NCI-H2081 treated with DMSO at 0.1 percent for 48 hours (cell line): ENCODE measurements at regions not wholly inside any gene's neighbourhood (a gene's known extent, or its start where the extent isn't known, plus 50 kb on each side); places are given as distances from the start of the nearest gene placed in this dataset.

Source experiments
- DNase-seq: peaks from one replicate; lab custom pipeline; 2025; lab: John Stamatoyannopoulos, UW

- DNase-seq: no peak
Observed at GRCh38 chr3:62981962-62982361, 106.7 kb upstream of the CADPS start.

GRCh38 chr3:62982795-62983455 is 107.7 kb upstream of the CADPS start:
- no peak for DNase-seq

- DNase-seq: no peak
Observed at GRCh38 chr3:62986061-62986460, 110.8 kb upstream of the CADPS start.

DNA sequence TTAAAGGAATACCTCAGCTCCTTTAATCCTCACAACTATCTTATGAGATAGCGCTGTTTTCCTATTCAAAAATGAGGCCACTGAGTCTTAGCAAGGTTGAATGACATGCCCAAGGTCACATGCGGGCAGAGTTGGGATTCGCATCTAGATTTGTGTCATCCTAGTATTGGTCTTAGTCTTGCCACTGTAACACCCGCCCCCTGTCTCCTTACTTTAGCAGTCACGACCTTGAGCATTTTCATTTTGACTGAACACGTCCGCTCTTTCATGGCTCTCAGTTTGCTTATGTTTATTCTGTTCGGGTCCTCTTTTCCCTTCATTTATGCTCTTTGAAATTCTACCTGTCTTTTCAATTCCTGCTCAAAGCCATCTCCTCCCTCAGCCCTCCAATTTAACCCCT is 112.5 kb upstream of the CADPS start:
- no peak for DNase-seq

- DNase-seq: no peak
Observed at GRCh38 chr3:62990704-62991413, 115.6 kb upstream of the CADPS start.

DNA sequence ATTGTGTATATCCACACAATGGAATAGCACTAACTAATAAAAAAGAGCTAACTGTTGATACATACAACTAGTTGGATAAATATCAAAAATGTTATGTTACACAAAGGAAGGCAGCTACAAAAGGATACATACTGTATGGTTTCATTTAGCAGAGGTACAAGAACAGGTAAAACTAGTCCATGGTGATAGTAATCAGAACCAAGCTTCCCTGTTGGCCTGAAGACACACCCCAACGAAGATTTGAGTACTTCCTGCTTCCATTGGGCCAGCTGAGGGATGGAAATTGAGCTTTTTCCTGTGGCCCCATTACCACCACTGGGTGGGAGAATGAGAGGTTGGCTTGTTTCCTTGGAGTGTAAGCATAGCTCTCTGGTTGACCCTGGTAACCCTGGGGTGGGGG is 117.3 kb upstream of the CADPS start:
- DNase-seq: no peak

DNA sequence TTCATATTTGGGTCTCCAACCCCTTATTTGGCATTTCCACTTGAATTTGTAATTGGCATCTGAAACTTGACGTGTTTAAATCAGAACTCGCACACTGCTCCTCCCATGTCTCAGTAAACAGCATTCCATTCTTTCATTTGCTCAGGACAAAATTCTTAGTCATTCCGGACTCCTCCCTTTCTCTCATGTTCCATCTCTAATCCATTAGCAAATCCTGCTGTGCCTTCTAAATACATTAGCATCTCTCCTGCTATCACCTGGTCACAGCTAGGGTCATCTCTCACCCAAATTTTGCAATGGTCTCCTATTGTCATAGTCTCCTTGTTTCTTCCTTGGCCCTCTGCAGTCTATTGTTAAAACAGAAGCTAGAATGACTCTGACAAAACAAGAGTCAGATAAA is 119.9 kb upstream of the CADPS start:
- DNase-seq: no peak

- DNase-seq: no peak
Observed at GRCh38 chr3:62995530-62995929, 120.3 kb upstream of the CADPS start.

GRCh38 chr3:62997369-62997768 is 122.2 kb upstream of the CADPS start:
- no peak for DNase-seq

DNA sequence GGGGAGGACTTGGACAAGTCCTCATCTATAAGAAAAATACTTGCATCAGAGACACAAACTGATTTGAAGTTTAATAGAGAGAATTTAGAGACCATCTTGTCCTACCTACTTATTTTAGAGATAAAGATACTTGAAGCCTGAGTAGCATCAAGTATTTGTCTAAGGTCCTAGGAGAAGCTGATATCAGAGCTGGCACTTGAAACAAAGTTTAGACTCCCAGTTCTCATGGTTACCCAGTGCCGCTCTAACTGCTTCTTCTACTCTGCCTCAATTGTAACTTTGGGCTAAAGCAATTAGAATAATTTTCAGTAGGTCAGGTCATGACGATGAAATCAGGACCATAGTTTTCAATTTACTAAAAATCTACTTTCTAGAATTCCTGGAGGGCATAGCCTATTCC is 123.9 kb upstream of the CADPS start:
- no peak for DNase-seq

- no peak for DNase-seq
Observed at GRCh38 chr3:62999791-63000190, 124.6 kb upstream of the CADPS start.

- no peak for DNase-seq
Observed at GRCh38 chr3:63004448-63004847, 129.2 kb upstream of the CADPS start.

GRCh38 chr3:63015614-63016309 is 140.5 kb upstream of the CADPS start:
- DNase-seq: no peak

DNA sequence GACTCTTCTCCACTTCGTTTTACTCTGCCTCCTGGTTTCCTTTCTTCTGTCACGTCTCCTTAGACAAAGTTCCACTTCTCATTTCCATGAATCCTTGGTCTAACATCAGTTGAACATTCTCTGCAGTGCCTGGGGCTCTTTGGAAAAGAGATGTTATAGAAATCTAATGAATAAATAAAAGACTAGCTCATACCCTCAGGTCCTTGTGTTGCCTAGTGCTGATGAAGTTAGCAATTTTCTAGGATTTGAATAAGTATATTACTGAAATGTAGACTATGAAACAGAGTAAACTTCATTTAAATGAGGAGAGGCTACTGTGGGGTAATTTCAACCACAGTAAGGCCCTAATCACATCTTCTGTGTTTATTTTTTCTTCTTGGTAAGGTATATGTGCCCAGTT is 146.9 kb upstream of the CADPS start:
- DNase-seq: no peak

GRCh38 chr3:63026722-63027121 is 151.5 kb upstream of the CADPS start:
- DNase-seq: no peak

DNA sequence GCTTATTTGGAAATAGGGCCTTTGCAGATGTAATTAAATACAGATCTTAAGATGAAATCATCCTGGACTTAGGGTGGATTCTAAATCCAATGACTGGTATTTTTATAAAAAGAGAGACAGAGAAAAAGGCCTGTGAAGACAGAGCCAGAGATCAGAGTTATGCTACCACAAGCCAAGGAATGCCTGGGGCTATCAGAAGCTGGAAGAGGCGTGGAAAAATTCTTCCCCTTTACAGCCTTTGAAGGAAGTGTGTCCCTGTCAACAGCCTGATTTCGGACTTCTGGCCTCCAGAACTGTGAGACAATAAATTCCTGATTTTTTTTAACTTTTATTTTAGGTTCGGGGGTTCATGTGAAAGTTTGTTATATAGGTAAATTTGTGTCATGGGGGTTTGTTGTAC is 154.1 kb upstream of the CADPS start:
- DNase-seq: no peak

DNA sequence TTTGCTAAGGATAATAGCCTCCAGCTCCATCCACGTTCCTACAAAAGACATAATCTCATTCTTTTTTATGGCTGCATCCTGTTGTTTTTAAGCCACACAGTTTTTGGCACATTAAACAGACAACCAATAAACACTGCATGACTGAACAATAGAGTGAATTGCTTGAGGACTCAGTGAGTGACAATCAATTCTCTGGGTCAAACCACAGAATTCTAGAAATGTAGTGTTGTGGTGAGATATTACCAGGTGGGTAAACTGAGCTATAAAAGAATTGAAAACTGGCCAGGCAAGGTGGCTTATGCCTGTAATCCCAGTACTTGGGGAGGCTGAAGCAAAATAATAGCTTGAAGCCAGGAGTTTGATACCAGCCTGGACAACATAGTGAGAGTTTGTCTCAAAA is 154.7 kb upstream of the CADPS start:
- no peak for DNase-seq

- no peak for DNase-seq
Observed at GRCh38 chr3:63030666-63031065, 155.4 kb upstream of the CADPS start.

DNA sequence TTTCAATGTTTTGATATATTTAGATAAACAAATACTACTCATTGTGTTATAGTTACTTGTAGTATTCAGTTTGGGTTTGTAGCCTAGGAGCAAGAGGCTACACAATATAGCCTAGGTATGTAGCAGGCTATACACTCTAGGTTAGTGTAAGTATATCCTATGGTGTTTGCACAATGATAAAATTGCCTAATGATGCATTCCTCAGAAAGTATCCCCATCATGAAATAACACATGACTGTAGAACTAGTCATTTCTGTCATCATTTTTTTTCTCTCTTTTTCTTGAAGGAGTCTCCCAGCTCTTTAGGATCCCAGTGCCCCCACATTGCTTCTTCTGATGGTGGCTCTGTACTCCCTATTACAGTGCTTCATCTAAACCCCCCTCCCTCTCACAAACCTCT is 157.7 kb upstream of the CADPS start:
- DNase-seq: no peak

DNA sequence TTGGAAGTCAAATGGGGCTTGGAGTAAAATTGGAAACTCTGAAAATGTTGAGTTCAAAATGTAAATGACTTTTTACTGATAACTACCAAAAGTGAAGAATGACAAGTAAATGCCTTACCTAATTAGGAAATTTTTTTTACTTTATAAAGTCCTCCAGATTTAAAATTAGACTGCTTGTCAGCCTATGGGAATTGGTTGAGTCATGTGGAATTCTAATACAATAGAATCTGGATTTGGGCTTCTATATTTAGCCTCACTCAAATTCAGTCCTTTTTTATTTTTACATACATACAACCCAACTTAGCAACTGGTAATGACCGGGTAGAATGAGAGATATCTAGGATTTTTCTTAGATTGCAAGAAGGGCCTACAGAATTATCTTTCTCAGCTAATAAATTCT is 158.9 kb upstream of the CADPS start:
- no peak for DNase-seq

- DNase-seq: no peak
Observed at GRCh38 chr3:63037116-63037515, 161.9 kb upstream of the CADPS start.

DNA sequence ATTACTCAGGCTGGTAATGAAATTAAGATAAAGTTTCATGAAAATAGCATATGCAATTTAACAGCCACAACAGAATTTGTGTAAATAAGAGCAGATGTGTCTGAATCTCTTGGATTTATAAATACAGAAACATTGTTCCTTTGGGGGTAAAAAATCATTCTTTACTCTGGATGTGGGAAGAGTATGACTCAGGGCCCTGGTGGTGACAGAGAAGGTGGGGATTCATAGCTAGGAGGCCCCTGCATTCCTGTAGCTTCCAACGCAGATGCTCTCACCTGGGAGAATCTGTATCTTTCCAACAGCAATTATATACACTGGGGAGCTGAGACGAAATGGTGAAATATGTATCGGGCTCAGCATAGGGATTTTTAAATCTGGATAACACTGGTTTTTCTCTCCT is 167.6 kb upstream of the CADPS start:
- no peak for DNase-seq

DNA sequence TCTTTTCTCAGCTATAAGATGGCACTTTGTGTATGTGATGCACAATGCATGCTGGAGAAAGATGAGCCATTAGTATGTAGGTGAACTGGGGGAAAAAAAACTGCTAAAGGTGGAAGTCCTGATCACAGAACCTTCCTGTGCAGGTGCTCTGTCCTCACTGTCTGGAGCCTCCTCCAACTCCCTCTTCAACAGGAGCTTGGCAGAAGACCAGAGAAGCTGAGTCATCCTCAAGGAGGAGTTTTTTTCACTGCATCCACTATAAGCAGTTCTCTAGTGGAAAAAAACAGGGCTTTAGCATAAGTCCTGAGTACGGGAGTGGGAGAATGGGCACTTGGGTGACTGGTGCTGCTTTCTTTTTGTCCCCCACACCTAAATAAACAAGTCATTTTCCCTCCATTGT is 168.4 kb upstream of the CADPS start:
- no peak for DNase-seq
